NB4 (cell line): ENCODE measurements at regions not wholly inside any gene's neighbourhood (a gene's known extent, or its start where the extent isn't known, plus 50 kb on each side); places are given as distances from the start of the nearest gene placed in this dataset.

Experiments used
- CTCF ChIP-seq: IDR thresholded peaks from one replicate; pipeline ENCODE4 v1.5.1; 2012; ENCODE audit warnings: low read depth, low read length
- MAX ChIP-seq: IDR thresholded peaks from 2 replicates; pipeline ENCODE4 v1.6.1; 2011; ENCODE audit warnings: low read depth, low read length
- MYC ChIP-seq: IDR thresholded peaks from 2 replicates; pipeline ENCODE4 v1.6.1; 2011; ENCODE audit warnings: low read depth, low read length
- POLR2A ChIP-seq: IDR thresholded peaks from 2 replicates; pipeline ENCODE4 v1.6.1; 2011; ENCODE audit warnings: mild to moderate bottlenecking; ENCODE audit not compliant: insufficient read length; ENCODE audit errors: extremely low read depth

- TF ChIP-seq CTCF: no peak
- TF ChIP-seq MYC: no peak
- TF ChIP-seq POLR2A: no peak
- TF ChIP-seq MAX: no peak
Observed at GRCh38 chr11:91538065-91538464, 686.6 kb upstream of the FAT3 start.
